Activated CD8-positive, alpha-beta memory T cell treated with anti-CD3 and anti-CD28 coated beads for 24 hours (primary cell): ENCODE measurements at regions not wholly inside any gene's neighbourhood (a gene's known extent, or its start where the extent isn't known, plus 50 kb on each side); places are given as distances from the start of the nearest gene placed in this dataset.

Experiments used
- DNase-seq: peaks from one replicate; pipeline ENCODE4 v3.0.0-alpha.2; 2020

GRCh38 chr11:70631624-70632047 lies 233.3 kb downstream of the CTTN start:
- DNase-seq, result no peak

GRCh38 chr11:70633610-70634009 lies 235.3 kb downstream of the CTTN start:
- DNase-seq, result no peak

GRCh38 chr11:70636659-70637058 lies 238.3 kb downstream of the CTTN start:
- no peak for DNase-seq

- DNase-seq, result no peak
Observed at GRCh38 chr11:70637186-70637800, 239.0 kb downstream of the CTTN start.

- DNase-seq, result no peak
Observed at GRCh38 chr11:70637949-70638583, 239.7 kb downstream of the CTTN start.

- no peak for DNase-seq
Observed at GRCh38 chr11:70640408-70640807, 242.1 kb downstream of the CTTN start.

GRCh38 chr11:70641369-70641768 lies 243.0 kb downstream of the CTTN start:
- DNase-seq, result no peak

- DNase-seq, result no peak
Observed at GRCh38 chr11:70642266-70642665, 243.9 kb downstream of the CTTN start.

GRCh38 chr11:70643642-70644041 lies 245.3 kb downstream of the CTTN start:
- no peak for DNase-seq

- DNase-seq, result no peak
Observed at GRCh38 chr11:70644343-70645060, 246.2 kb downstream of the CTTN start.

GRCh38 chr11:70645537-70645936 lies 247.2 kb downstream of the CTTN start:
- no peak for DNase-seq

- no peak for DNase-seq
Observed at GRCh38 chr11:70646272-70647049, 248.1 kb downstream of the CTTN start.

- no peak for DNase-seq
Observed at GRCh38 chr11:70647188-70648166, 249.1 kb downstream of the CTTN start.

GRCh38 chr11:70650075-70650909 lies 252.0 kb downstream of the CTTN start:
- peak; percentile 60 for DNase-seq

- no peak for DNase-seq
Observed at GRCh38 chr11:70651031-70651430, 252.7 kb downstream of the CTTN start.

GRCh38 chr11:70654016-70654415 lies 255.7 kb downstream of the CTTN start:
- no peak for DNase-seq

- no peak for DNase-seq
Observed at GRCh38 chr11:70655816-70656215, 257.5 kb downstream of the CTTN start.

- DNase-seq, result no peak
Observed at GRCh38 chr11:70656252-70656651, 257.9 kb downstream of the CTTN start.

GRCh38 chr11:70660059-70660888 lies 261.9 kb downstream of the CTTN start:
- no peak for DNase-seq

- no peak for DNase-seq
Observed at GRCh38 chr11:70660889-70661197, 262.5 kb downstream of the CTTN start.
